ENCODE measurements at regions not wholly inside any gene's neighbourhood (a gene's known extent, or its start where the extent isn't known, plus 50 kb on each side); places are given as distances from the start of the nearest gene placed in this dataset.

- H4K20me1 ChIP-seq (ENCODE audit: insufficient read depth, low read length, poor library complexity, severe bottlenecking) = no peaks in the 10 kb centered on the region
- no peaks in the 10 kb centered on the region for H3F3A ChIP-seq (ENCODE audit: low read depth)
- no peaks in the 10 kb centered on the region for H3K27me3 ChIP-seq (ENCODE audit: insufficient read depth, low read length, poor library complexity, severe bottlenecking)
- H3K4me1 ChIP-seq (ENCODE audit: insufficient read depth, low read length, poor library complexity, severe bottlenecking) = no peaks in the 10 kb centered on the region
- H3K36me3 ChIP-seq (ENCODE audit: insufficient read depth, low read length) = no peaks in the 10 kb centered on the region
- no peaks in the 10 kb centered on the region for H3K79me2 ChIP-seq (ENCODE audit: insufficient read depth, low read length)
- TF ChIP-seq CTCF (conservative IDR thresholded peaks at IDR 0.05; ENCODE audit: low read length) (no peak), EZH2phosphoT487 (IDR thresholded peaks at IDR 0.05; ENCODE audit: borderline replicate concordance) (no peak)
- no peak overlapping the region for H3K4me2 ChIP-seq (ENCODE audit: low read depth, low read length, poor library complexity, severe bottlenecking)
- no peak overlapping the region for H3K9ac ChIP-seq (ENCODE audit: low read depth, low read length, poor library complexity, severe bottlenecking)
- no peak overlapping the region for H2AFZ ChIP-seq (ENCODE audit: low read length)
- 0 out of 2 replicates have a peak, but pooled peaks cover 4% of the 10 kb centered on the region for H3K9me3 ChIP-seq (ENCODE audit: insufficient read depth, low read depth, low read length)
- no peaks in the 10 kb centered on the region for H3K9me2 ChIP-seq (replicated peaks; ENCODE audit: low read depth, low read length)
- no peak overlapping the region for H3K4me3 ChIP-seq (ENCODE audit: low read length, poor library complexity, severe bottlenecking)
Observed at GRCh38 chr6:101279410-101279809, 114.1 kb upstream of the GRIK2 start.

- TF ChIP-seq CTCF (conservative IDR thresholded peaks at IDR 0.05; ENCODE audit: low read length) = no peak
- TF ChIP-seq EZH2phosphoT487 (IDR thresholded peaks at IDR 0.05; ENCODE audit: borderline replicate concordance) = no peak
- Histone ChIP-seq H3K4me2 (ENCODE audit: low read depth, low read length, poor library complexity, severe bottlenecking) (no peak overlapping the region), H3K9me2 (replicated peaks; ENCODE audit: low read depth, low read length) (no peaks in the 10 kb centered on the region), H3K79me2 (ENCODE audit: insufficient read depth, low read length) (no peaks in the 10 kb centered on the region), H3K4me1 (ENCODE audit: insufficient read depth, low read length, poor library complexity, severe bottlenecking) (no peaks in the 10 kb centered on the region), H3F3A (ENCODE audit: low read depth) (no peaks in the 10 kb centered on the region), H2AFZ (ENCODE audit: low read length) (no peak overlapping the region), H3K4me3 (ENCODE audit: low read length, poor library complexity, severe bottlenecking) (no peak overlapping the region), H3K27me3 (ENCODE audit: insufficient read depth, low read length, poor library complexity, severe bottlenecking) (no peaks in the 10 kb centered on the region), H3K9ac (ENCODE audit: low read depth, low read length, poor library complexity, severe bottlenecking) (no peak overlapping the region), H3K9me3 (ENCODE audit: insufficient read depth, low read depth, low read length) (peaks cover 4% of the 10 kb centered on the region; the same call in 1 of the 2 replicates), H3K36me3 (ENCODE audit: insufficient read depth, low read length) (no peaks in the 10 kb centered on the region), H4K20me1 (ENCODE audit: insufficient read depth, low read length, poor library complexity, severe bottlenecking) (no peaks in the 10 kb centered on the region)
Observed at GRCh38 chr6:101281266-101281665, 112.2 kb upstream of the GRIK2 start.

GRCh38 chr6:101284131-101284530 is 109.4 kb upstream of the GRIK2 start:
- no peaks in the 10 kb centered on the region for H3K27me3 ChIP-seq (ENCODE audit: insufficient read depth, low read length, poor library complexity, severe bottlenecking)
- no peaks in the 10 kb centered on the region for H3K36me3 ChIP-seq (ENCODE audit: insufficient read depth, low read length)
- H4K20me1 ChIP-seq (ENCODE audit: insufficient read depth, low read length, poor library complexity, severe bottlenecking) = no peaks in the 10 kb centered on the region
- H3K4me3 ChIP-seq (ENCODE audit: low read length, poor library complexity, severe bottlenecking) = no peak overlapping the region
- no peaks in the 10 kb centered on the region for H3K4me1 ChIP-seq (ENCODE audit: insufficient read depth, low read length, poor library complexity, severe bottlenecking)
- no peaks in the 10 kb centered on the region for H3F3A ChIP-seq (ENCODE audit: low read depth)
- peaks cover 4% of the 10 kb centered on the region; the same call in 1 of the 2 replicates for H3K9me3 ChIP-seq (ENCODE audit: insufficient read depth, low read depth, low read length)
- H3K9me2 ChIP-seq (replicated peaks; ENCODE audit: low read depth, low read length) = no peaks in the 10 kb centered on the region
- H3K9ac ChIP-seq (ENCODE audit: low read depth, low read length, poor library complexity, severe bottlenecking) = no peak overlapping the region
- no peak for TF ChIP-seq EZH2phosphoT487 (IDR thresholded peaks at IDR 0.05; ENCODE audit: borderline replicate concordance)
- no peak for TF ChIP-seq CTCF (conservative IDR thresholded peaks at IDR 0.05; ENCODE audit: low read length)
- H3K4me2 ChIP-seq (ENCODE audit: low read depth, low read length, poor library complexity, severe bottlenecking) = no peak overlapping the region
- no peak overlapping the region for H2AFZ ChIP-seq (ENCODE audit: low read length)
- no peaks in the 10 kb centered on the region for H3K79me2 ChIP-seq (ENCODE audit: insufficient read depth, low read length)

Data from Loucy (cell line).